Thyroid gland (tissue), 4 donors: ENCODE measurements at regions not wholly inside any gene's neighbourhood (a gene's known extent, or its start where the extent isn't known, plus 50 kb on each side); places are given as distances from the start of the nearest gene placed in this dataset. TPM values are rescaled to one million over a fixed set of nuclear protein-coding genes. Genes with fewer than 3 reads are reported as not detected.

Experiments
- DNase-seq, 2 donors: peaks; one replicate each; pipeline ENCODE4 v3.0.0-alpha.2; 2019
- H3K27ac ChIP-seq, 3 donors: fragments of 200-600 bp; sonication (generic); 1 replicate in 2 of 3; 2 replicates in 1 of 3; pipeline ENCODE4 v1.5.1; 2016 to 2019; ENCODE audit warnings: mild to moderate bottlenecking in 1 of 3, moderate library complexity in 1 of 3
- H3K27me3 ChIP-seq: fragments of 200-600 bp; sonication (generic); one replicate; pipeline ENCODE4 v1.5.1; 2019
- H3K36me3 ChIP-seq, 2 donors: fragments of 200-600 bp; sonication (generic); one replicate each; pipeline ENCODE4 v1.5.1; 2016 to 2019
- H3K4me1 ChIP-seq, 2 donors: fragments of 200-600 bp; sonication (generic); one replicate each; pipeline ENCODE4 v1.5.1; 2017 to 2019
- H3K4me3 ChIP-seq, 3 donors: fragments of 200-600 bp; sonication (generic); replicated peaks in 1 of 3; 1 replicate in 2 of 3; 2 replicates in 1 of 3; pipeline ENCODE4 v1.5.1; 2016; ENCODE audit warnings: mild to moderate bottlenecking in 1 of 3
- H3K9me3 ChIP-seq: fragments of 200-600 bp; sonication (generic); one replicate; pipeline ENCODE4 v1.5.1; 2017
- CTCF ChIP-seq, 6 experiments: fragments of 200-600 bp in 3 of 6; fragments of 450-650 bp in 3 of 6; sonication (generic) in 3 of 6; IDR thresholded peaks; one replicate each; pipeline ENCODE4 v1.5.1; 2016 to 2019; ENCODE audit warnings: antibody characterized with exemption in 6 of 6, mild to moderate bottlenecking in 2 of 6, inconsistent platforms in 1 of 6, moderate library complexity in 1 of 6
- POLR2A ChIP-seq, 2 donors: fragments of 450-650 bp; IDR thresholded peaks; one replicate each; pipeline ENCODE4 v1.6.1; 2017; ENCODE audit warnings: antibody characterized with exemption in 2 of 2, mild to moderate bottlenecking in 2 of 2, moderate library complexity in 1 of 2
- WGBS, 2 donors: methylation state at CpG; one replicate each; pipeline ENCODE4 v1.1.5; 2017; 5-methylcytosine and 5-hydroxymethylcytosine counted together
- intact Hi-C: fragments of 100-400 bp; cut with DNase I; formaldehyde crosslinking; loops from one replicate; pipeline ENCODE4 v1.15.1; 2023
- microRNA counts, 2 donors: library from miRNA; unstranded; fragments of <30 nt; microRNA quantifications; one replicate each; lab custom pipeline; 2016 to 2017
- microRNA-seq: library from miRNA; unstranded; fragments of <30 nt; microRNA quantifications from one replicate; pipeline ENCODE4, GENCODE V29; 2016
- small RNA-seq: library from RNA; depleted of rRNA; stranded (forward); fragments of <200 nt; gene quantifications from one replicate; pipeline ENCODE3, GENCODE V24; 2016

GRCh38 chr3:16124636-16125035 lies 49.8 kb upstream of the GALNT15 start:
- TF ChIP-seq POLR2A (IDR thresholded peaks at IDR 0.05) (no peak), CTCF (IDR thresholded peaks at IDR 0.05) (no peak)
- intact Hi-C loops: no loop called here
- Histone ChIP-seq H3K27ac (no peak overlapping the region), H3K36me3 (no peaks in the 10 kb centered on the region), H3K9me3 (no peaks in the 10 kb centered on the region), H3K4me1 (peaks cover 2 to 3% of the 10 kb centered on the region in 2 donors), H3K4me3 (no peak overlapping the region), H3K27me3 (no peaks in the 10 kb centered on the region)
- DNase-seq: no peak
- 77 to 91% methylated on average over 2 of the region's 2 CpGs for WGBS, 2 donors

MicroRNA genes in the stretch of these regions (microRNA counts, 767-probe panel; counts per million panel counts)
- microRNA hsa-miR-563 (lab: Ali Mortazavi, UCI): 0 counts per million in 2 donors

Small RNA genes lying in the stretch of these regions (microRNA-seq; reads per million reads assigned to microRNA genes)
- gene MIR563: not detected

Small RNA genes lying in the stretch of these regions (small RNA-seq; reads per million reads assigned to genes)
- gene MIR563: not detected
